NK-92 (cell line): ENCODE measurements at regions not wholly inside any gene's neighbourhood (a gene's known extent, or its start where the extent isn't known, plus 50 kb on each side); places are given as distances from the start of the nearest gene placed in this dataset.
"Not testable (repeated sequence)": the region's sequence is repeated elsewhere in the genome, so short reads cannot be mapped to it uniquely, and the experiment has no call there.

Experiments
- DNase-seq: peaks from one replicate; lab custom pipeline; 2025; ENCODE audit not compliant: unreplicated experiment; lab: John Stamatoyannopoulos, UW

GRCh38 chr17:47066841-47067682 lies 88.0 kb upstream of the RPRML start:
- peak; percentile 24 for DNase-seq

- DNase-seq: no peak
These were observed 87.0 kb upstream of the RPRML start for GRCh38 chr17:47066095-47066494.

GRCh38 chr17:47064684-47065083 lies 85.6 kb upstream of the RPRML start:
- DNase-seq: no peak

GRCh38 chr17:47063475-47063874 lies 84.4 kb upstream of the RPRML start:
- no peak for DNase-seq

- DNase-seq: not testable (repeated sequence)
These were observed 83.8 kb upstream of the RPRML start for GRCh38 chr17:47062851-47063250.

- DNase-seq: not testable (repeated sequence)
These were observed 81.0 kb upstream of the RPRML start for GRCh38 chr17:47060005-47060404.

GRCh38 chr17:47057830-47058229 lies 78.8 kb upstream of the RPRML start:
- DNase-seq: no peak

- DNase-seq: not testable (repeated sequence)
These were observed 78.2 kb upstream of the RPRML start for GRCh38 chr17:47057279-47057678.

GRCh38 chr17:47056687-47057086 lies 77.6 kb upstream of the RPRML start:
- DNase-seq: not testable (repeated sequence)
